NCI-H774 (cell line): ENCODE measurements at regions not wholly inside any gene's neighbourhood (a gene's known extent, or its start where the extent isn't known, plus 50 kb on each side); places are given as distances from the start of the nearest gene placed in this dataset.
A peak's percentile ranks its signal among the peaks of the same experiment; 100 is the strongest.

Experiments
- DNase-seq: peaks from one replicate; lab custom pipeline; 2025; lab: John Stamatoyannopoulos, UW

DNA sequence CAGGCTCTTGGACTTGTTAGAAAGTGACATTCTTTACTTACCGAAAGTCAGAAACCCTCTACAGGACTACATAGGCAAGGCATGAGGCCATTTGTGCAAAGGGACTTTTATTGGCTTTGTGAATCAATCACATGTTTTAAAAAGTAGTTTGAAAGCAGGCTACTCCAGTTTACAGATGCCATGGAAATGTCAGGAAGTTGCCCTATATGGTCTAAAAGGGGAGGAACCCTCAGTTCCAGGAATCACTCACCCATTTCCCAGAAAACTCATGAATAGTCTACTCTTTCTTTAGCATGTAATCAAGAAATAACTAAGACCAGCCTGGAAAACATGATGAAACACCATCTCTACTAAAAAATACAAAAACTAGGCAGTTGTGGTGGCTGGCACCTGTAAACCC, 51.0 kb upstream of the MKRN3 start:
- DNase-seq, result no peak

DNA sequence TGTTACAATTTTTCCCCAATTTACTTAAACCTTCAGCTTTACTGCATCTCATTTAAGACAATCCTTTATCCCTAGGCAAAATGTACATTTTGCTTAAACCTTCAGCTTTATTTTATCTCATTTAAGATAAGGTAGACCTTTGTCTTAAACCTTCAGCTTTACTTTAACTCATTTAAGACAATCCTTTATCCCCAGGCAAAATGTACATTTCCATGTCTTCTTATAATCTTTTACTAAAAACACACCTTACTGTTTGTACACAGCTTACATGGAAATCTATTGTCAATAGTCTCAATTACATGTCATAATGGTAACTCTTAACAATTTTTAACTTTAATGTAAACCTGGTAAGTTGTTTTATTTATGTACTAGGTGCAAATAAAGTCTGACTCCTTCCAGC, 58.7 kb upstream of the MKRN3 start:
- no peak for DNase-seq

DNA sequence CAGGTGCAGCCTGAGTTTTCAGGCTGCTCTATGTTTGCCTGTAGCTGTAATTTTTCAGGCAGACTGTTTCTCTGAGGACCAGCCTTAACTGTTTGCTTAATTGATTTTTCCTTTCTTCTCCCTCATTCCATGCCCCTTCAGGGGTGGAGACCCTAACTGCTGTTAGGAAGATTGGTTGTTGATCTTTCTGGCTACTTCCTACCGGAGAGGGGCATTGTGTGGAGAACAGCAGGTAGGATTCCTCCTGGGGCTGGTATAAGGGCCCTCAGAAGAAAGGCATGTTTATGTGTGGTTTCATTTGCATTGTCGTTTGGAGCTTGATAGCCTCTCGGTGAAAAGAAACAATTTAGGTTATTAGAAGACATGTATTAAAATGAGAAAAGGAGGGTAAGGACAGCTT, 56.9 kb upstream of the GOLGA6L2 start:
- DNase-seq, result peak; percentile 63

DNA sequence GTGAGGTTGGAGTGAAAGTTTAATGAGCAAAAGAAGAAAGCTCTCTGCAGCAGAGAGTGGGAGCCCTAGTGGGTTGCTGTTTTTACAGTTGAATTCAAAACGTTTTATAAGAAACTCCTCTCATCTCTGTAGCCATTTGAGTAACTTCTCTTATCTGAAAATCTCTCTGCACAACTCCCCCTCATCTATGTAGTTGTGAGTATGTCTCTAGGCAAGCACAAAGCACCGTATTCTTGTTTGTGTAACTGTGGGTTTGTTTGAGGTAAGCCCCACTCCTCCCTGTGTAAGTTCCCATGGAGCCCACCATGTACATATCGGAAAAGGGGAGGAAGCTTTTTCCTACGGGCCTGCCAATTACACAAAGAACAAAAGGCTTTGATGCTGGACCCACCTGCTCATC, 56.5 kb upstream of the GOLGA6L2 start:
- no peak for DNase-seq

DNA sequence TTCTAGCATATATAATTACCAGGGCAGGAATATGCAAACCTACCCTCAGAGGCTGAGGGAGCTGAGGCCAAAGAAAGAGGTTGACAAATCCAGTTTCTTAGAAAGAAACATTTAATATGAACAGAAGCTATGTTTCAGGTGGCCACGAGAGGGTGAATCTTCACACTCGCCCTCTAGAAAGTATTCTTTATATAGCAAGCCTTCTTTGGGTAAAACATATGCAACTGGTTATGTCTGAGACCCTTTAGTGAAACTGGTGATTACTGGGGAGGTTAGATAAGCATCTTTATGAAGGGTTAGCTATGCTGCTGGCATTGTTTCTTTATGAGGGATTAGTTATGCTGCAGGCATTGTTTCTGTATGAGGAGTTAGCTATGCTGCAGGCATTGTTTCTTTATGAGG, 50.7 kb upstream of the GOLGA6L2 start:
- DNase-seq, result peak; percentile 5
